ENCODE measurements at regions not wholly inside any gene's neighbourhood (a gene's known extent, or its start where the extent isn't known, plus 50 kb on each side); places are given as distances from the start of the nearest gene placed in this dataset.

DNA sequence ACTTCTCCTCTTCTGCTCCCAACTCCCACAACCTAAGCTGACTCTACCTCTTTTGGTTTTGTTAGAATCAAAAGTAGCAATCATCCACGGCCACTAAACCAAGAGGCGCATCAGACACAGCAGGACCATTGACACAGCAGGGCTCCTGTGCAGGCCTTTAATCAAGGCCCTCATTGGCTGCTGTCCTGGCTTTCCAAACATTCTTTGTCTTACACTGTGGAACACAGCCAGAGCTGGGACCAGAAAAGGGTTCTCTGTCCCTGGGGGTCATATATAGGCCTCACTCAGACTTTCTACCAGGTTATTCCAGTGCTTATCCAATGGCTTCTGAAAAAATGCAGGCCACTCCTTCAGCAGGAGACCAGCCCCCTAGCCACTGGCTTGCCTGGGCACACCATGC, 212.7 kb upstream of the NTM start:
- ATAC-seq: no peak

DNA sequence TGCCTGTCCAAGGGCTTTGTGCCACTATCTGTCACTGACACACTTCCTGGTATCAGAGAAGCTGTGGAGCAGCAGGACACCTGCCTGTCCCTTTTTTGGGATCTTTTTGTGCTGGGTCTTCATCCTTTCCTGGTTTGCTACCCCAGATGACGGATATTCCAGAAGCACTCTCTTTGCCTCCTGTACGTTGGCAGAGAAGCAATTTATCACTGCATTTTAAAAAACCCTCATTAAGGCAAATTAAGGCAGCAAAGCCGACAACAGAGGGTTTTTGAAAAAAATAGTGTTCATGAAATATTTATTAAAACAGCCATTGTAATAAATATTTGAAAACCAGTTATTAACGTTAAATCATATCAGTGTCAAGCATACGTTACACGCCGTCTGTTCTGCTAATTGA, 209.6 kb upstream of the NTM start:
- no peak for ATAC-seq
- no peak for TF ChIP-seq ISL1 (CRISPR knock-in tag; IDR thresholded peaks at IDR 0.05)
- no peak for TF ChIP-seq TOX (CRISPR knock-in tag; IDR thresholded peaks at IDR 0.05; ENCODE audit: borderline replicate concordance)

More for the DNA sequence above, 212.7 kb upstream of the NTM start:
- TF ChIP-seq, protein P1, sequence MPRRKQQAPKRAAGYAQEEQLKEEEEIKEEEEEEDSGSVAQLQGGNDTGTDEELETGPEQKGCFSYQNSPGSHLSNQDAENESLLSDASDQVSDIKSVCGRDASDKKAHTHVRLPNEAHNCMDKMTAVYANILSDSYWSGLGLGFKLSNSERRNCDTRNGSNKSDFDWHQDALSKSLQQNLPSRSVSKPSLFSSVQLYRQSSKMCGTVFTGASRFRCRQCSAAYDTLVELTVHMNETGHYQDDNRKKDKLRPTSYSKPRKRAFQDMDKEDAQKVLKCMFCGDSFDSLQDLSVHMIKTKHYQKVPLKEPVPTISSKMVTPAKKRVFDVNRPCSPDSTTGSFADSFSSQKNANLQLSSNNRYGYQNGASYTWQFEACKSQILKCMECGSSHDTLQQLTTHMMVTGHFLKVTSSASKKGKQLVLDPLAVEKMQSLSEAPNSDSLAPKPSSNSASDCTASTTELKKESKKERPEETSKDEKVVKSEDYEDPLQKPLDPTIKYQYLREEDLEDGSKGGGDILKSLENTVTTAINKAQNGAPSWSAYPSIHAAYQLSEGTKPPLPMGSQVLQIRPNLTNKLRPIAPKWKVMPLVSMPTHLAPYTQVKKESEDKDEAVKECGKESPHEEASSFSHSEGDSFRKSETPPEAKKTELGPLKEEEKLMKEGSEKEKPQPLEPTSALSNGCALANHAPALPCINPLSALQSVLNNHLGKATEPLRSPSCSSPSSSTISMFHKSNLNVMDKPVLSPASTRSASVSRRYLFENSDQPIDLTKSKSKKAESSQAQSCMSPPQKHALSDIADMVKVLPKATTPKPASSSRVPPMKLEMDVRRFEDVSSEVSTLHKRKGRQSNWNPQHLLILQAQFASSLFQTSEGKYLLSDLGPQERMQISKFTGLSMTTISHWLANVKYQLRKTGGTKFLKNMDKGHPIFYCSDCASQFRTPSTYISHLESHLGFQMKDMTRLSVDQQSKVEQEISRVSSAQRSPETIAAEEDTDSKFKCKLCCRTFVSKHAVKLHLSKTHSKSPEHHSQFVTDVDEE (CRISPR knock-in tag; IDR thresholded peaks at IDR 0.05): no peak
- TF ChIP-seq CSDC2 (CRISPR knock-in tag; IDR thresholded peaks at IDR 0.05): no peak
- TF ChIP-seq ZNF565 (CRISPR knock-in tag; conservative IDR thresholded peaks at IDR 0.05; ENCODE audit: low read depth): no peak
- no peak for TF ChIP-seq OSR1 (CRISPR knock-in tag; IDR thresholded peaks at IDR 0.05)
- no peak for TF ChIP-seq ZNF70 (CRISPR knock-in tag; IDR thresholded peaks at IDR 0.05)
- TF ChIP-seq ZFP30 (CRISPR knock-in tag; IDR thresholded peaks at IDR 0.05): no peak
- no peak for TF ChIP-seq ZNF8 (CRISPR knock-in tag; IDR thresholded peaks at IDR 0.05)
- TF ChIP-seq PPARA (CRISPR knock-in tag; IDR thresholded peaks at IDR 0.05; ENCODE audit: borderline replicate concordance): no peak
- no peak for TF ChIP-seq ARNTL (CRISPR knock-in tag; IDR thresholded peaks at IDR 0.05; ENCODE audit: borderline replicate concordance, low read depth)
- TF ChIP-seq, protein P2, sequence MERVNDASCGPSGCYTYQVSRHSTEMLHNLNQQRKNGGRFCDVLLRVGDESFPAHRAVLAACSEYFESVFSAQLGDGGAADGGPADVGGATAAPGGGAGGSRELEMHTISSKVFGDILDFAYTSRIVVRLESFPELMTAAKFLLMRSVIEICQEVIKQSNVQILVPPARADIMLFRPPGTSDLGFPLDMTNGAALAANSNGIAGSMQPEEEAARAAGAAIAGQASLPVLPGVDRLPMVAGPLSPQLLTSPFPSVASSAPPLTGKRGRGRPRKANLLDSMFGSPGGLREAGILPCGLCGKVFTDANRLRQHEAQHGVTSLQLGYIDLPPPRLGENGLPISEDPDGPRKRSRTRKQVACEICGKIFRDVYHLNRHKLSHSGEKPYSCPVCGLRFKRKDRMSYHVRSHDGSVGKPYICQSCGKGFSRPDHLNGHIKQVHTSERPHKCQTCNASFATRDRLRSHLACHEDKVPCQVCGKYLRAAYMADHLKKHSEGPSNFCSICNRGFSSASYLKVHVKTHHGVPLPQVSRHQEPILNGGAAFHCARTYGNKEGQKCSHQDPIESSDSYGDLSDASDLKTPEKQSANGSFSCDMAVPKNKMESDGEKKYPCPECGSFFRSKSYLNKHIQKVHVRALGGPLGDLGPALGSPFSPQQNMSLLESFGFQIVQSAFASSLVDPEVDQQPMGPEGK (CRISPR knock-in tag; IDR thresholded peaks at IDR 0.05; ENCODE audit: borderline replicate concordance): no peak
- TF ChIP-seq ZC3H10 (CRISPR knock-in tag; IDR thresholded peaks at IDR 0.05): no peak
- TF ChIP-seq SNAI2 (CRISPR knock-in tag; IDR thresholded peaks at IDR 0.05): no peak

DNA sequence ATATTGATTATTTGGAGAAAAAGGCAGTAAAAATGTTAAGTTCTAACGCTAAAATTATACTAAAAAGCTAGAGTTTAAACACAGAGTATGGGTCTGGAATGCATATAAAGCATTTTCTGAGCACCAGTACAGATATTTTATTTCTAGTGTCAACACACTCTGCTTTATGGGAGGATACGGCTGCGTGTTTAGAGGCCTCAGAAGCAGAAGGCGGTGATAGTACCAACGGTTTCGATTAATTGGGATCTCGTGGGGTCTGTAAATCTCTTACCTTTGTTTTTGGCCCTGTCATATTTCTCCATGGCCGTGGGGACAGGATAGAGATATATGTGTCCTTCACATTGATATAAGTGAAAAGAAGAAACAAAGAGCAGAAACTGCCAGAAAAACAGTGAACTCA, 206.8 kb upstream of the NTM start:
- no peak for TF ChIP-seq SNAI2 (CRISPR knock-in tag; IDR thresholded peaks at IDR 0.05)
- TF ChIP-seq, protein P2 (CRISPR knock-in tag; IDR thresholded peaks at IDR 0.05; ENCODE audit: borderline replicate concordance): no peak
- TF ChIP-seq PPARA (CRISPR knock-in tag; IDR thresholded peaks at IDR 0.05; ENCODE audit: borderline replicate concordance): no peak
- no peak for TF ChIP-seq ESRRG (CRISPR knock-in tag; IDR thresholded peaks at IDR 0.05)
- TF ChIP-seq TCF4 (CRISPR knock-in tag; IDR thresholded peaks at IDR 0.05; ENCODE audit: borderline replicate concordance): no peak
- TF ChIP-seq, protein P3, sequence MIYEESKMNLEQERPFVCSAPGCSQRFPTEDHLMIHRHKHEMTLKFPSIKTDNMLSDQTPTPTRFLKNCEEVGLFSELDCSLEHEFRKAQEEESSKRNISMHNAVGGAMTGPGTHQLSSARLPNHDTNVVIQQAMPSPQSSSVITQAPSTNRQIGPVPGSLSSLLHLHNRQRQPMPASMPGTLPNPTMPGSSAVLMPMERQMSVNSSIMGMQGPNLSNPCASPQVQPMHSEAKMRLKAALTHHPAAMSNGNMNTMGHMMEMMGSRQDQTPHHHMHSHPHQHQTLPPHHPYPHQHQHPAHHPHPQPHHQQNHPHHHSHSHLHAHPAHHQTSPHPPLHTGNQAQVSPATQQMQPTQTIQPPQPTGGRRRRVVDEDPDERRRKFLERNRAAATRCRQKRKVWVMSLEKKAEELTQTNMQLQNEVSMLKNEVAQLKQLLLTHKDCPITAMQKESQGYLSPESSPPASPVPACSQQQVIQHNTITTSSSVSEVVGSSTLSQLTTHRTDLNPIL (CRISPR knock-in tag; IDR thresholded peaks at IDR 0.05; ENCODE audit: low read depth): no peak
- TF ChIP-seq ZNF70 (CRISPR knock-in tag; IDR thresholded peaks at IDR 0.05): no peak
- no peak for TF ChIP-seq GLIS3 (CRISPR knock-in tag; IDR thresholded peaks at IDR 0.05)
- TF ChIP-seq, protein P1 (CRISPR knock-in tag; IDR thresholded peaks at IDR 0.05): no peak
- TF ChIP-seq ZFP30 (CRISPR knock-in tag; IDR thresholded peaks at IDR 0.05): no peak
- no peak for TF ChIP-seq RARB (CRISPR knock-in tag; IDR thresholded peaks at IDR 0.05)
- TF ChIP-seq ISL1 (CRISPR knock-in tag; IDR thresholded peaks at IDR 0.05): no peak
- no peak for TF ChIP-seq OSR1 (CRISPR knock-in tag; IDR thresholded peaks at IDR 0.05)
- TF ChIP-seq CSDC2 (CRISPR knock-in tag; IDR thresholded peaks at IDR 0.05): no peak
- no peak for TF ChIP-seq ZNF8 (CRISPR knock-in tag; IDR thresholded peaks at IDR 0.05)
- no peak for ATAC-seq

All from SK-N-SH treated with all-trans-retinoic acid at 6 μM for 48 hours (cell line).